ENCODE measurements at regions not wholly inside any gene's neighbourhood (a gene's known extent, or its start where the extent isn't known, plus 50 kb on each side); places are given as distances from the start of the nearest gene placed in this dataset.

DNA sequence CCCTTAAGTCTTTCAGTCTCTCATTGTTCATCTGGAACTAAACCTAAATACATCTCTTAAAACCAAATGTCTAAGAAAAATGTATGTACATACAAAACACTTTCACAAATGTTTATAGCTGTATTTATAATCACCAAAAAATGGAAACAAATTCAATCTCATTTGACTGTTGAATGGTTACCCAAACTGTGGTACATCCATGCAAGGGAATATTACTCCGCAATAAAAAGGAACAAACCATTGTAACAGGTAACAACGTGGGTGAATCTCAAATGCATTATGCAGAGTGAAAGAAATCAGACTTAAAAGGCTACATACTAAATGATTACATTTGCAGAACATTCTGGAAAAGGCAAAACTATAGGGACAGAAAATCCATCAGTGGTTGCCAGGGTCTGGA, 425.2 kb downstream of the COG6 start:
- TF ChIP-seq, protein P1, sequence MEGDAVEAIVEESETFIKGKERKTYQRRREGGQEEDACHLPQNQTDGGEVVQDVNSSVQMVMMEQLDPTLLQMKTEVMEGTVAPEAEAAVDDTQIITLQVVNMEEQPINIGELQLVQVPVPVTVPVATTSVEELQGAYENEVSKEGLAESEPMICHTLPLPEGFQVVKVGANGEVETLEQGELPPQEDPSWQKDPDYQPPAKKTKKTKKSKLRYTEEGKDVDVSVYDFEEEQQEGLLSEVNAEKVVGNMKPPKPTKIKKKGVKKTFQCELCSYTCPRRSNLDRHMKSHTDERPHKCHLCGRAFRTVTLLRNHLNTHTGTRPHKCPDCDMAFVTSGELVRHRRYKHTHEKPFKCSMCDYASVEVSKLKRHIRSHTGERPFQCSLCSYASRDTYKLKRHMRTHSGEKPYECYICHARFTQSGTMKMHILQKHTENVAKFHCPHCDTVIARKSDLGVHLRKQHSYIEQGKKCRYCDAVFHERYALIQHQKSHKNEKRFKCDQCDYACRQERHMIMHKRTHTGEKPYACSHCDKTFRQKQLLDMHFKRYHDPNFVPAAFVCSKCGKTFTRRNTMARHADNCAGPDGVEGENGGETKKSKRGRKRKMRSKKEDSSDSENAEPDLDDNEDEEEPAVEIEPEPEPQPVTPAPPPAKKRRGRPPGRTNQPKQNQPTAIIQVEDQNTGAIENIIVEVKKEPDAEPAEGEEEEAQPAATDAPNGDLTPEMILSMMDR (IDR thresholded peaks at IDR 0.05): no peak
- TF ChIP-seq POLR2A (IDR thresholded peaks at IDR 0.05) (no peak), EP300 (IDR thresholded peaks at IDR 0.05) (no peak)
